GM12878 (cell line): ENCODE measurements at regions not wholly inside any gene's neighbourhood (a gene's known extent, or its start where the extent isn't known, plus 50 kb on each side); places are given as distances from the start of the nearest gene placed in this dataset.

Experiments used
- ATAC-seq: fragments of 200-7000 bp; cut with Tn5 transposase; 3 replicates; pipeline ENCODE4 v1.9.1; 2020; ENCODE audit warnings: mild to moderate bottlenecking, moderate library complexity
- BruUV-seq: library from RNA; stranded (reverse); fragments of 400-500 nt; replicated peaks from 2 replicates; lab custom pipeline; 2021; lab: Mats Ljungman, UMichigan
- CTCF ChIA-PET: fragments of 300-600 bp; sonication (Branson Sonifier 250); formaldehyde crosslinking; extraction: SDS; loops from one replicate; lab custom pipeline; 2021; ENCODE audit warnings: inconsistent platforms; lab: Yijun Ruan, JAX
- POLR2A ChIA-PET: fragments of 350-600 bp; formaldehyde crosslinking; extraction: SDS; loops from one replicate; lab custom pipeline; 2021; ENCODE audit warnings: inconsistent platforms; lab: Charles Lee
- RAD21 ChIA-PET: fragments of 300-600 bp; sonication (Branson Sonifier 250); formaldehyde crosslinking; loops from one replicate; lab custom pipeline; 2023; ENCODE audit warnings: antibody characterized with exemption; ENCODE audit not compliant: unreplicated experiment; lab: Charles Lee
- SMC1A ChIA-PET: fragments of 300-600 bp; sonication (Branson Sonifier 250); formaldehyde crosslinking; loops from one replicate; lab custom pipeline; 2023; ENCODE audit not compliant: unreplicated experiment, uncharacterized antibody; lab: Charles Lee
- DNase-seq: peaks from one replicate; pipeline ENCODE4 v3.0.0-alpha.2; 2011; ENCODE audit warnings: low read depth, low spot score
- FAIRE-seq: peaks from 3 replicates; lab custom pipeline; 2011; peaks lifted over from hg19 to GRCh38; lab: Jason Lieb, UNC
- H2AFZ ChIP-seq: 2 replicates; pipeline ENCODE4 v1.6.0; 2011; ENCODE audit warnings: low read depth, low read length, control low read depth; ENCODE audit not compliant: control insufficient read depth
- H3K27ac ChIP-seq: 2 replicates; pipeline ENCODE4 v1.5.1; 2011; ENCODE audit warnings: control low read depth; ENCODE audit not compliant: control insufficient read depth, insufficient read depth
- H3K27me3 ChIP-seq, 2 experiments: replicated peaks in 1 of 2; 2 replicates each; pipeline versions ENCODE4 v1.6.0 to v1.6.1; 2011; ENCODE audit warnings: low read length in 1 of 2; ENCODE audit not compliant: control insufficient read depth in 2 of 2, insufficient read depth in 2 of 2
- H3K36me3 ChIP-seq, 2 experiments: 2 replicates each; pipeline ENCODE4 v1.5.1; 2011; ENCODE audit warnings: low read length in 1 of 2; ENCODE audit not compliant: control insufficient read depth in 2 of 2, insufficient read depth in 2 of 2
- H3K4me1 ChIP-seq: 2 replicates; pipeline ENCODE4 v1.6.1; 2011; ENCODE audit warnings: mild to moderate bottlenecking, low read length, moderate library complexity, mixed read lengths; ENCODE audit not compliant: control insufficient read depth, insufficient read depth
- H3K4me2 ChIP-seq: 2 replicates; pipeline ENCODE4 v1.6.0; 2011; ENCODE audit warnings: control low read depth; ENCODE audit not compliant: control insufficient read depth, insufficient read depth
- H3K4me3 ChIP-seq: fragments of 200-600 bp; sonication (generic); 2 replicates; pipeline ENCODE4 v1.5.1; 2016
- H3K79me2 ChIP-seq: 2 replicates; pipeline ENCODE4 v1.6.0; 2011; ENCODE audit warnings: low read length; ENCODE audit not compliant: control insufficient read depth, insufficient read depth
- H3K9ac ChIP-seq: 2 replicates; pipeline ENCODE4 v1.8.0; 2011; ENCODE audit warnings: low read length, control low read depth, mixed read lengths; ENCODE audit not compliant: control insufficient read depth, insufficient read depth
- H3K9me3 ChIP-seq: replicated peaks from 3 replicates; pipeline ENCODE4 v1.5.1; 2011; ENCODE audit warnings: mild to moderate bottlenecking, low read length; ENCODE audit not compliant: control insufficient read depth, insufficient read depth
- H4K20me1 ChIP-seq: 2 replicates; pipeline ENCODE4 v1.6.0; 2011; ENCODE audit not compliant: control insufficient read depth, insufficient read depth
- BCL11A ChIP-seq: IDR thresholded peaks from 2 replicates; pipeline ENCODE4 v1.6.1; 2011; ENCODE audit warnings: low read depth, low read length
- CEBPB ChIP-seq, 2 experiments: fragments of 150-350 bp in 1 of 2; IDR thresholded peaks; 2 replicates each; pipeline ENCODE4 v1.6.1; 2012 to 2014; ENCODE audit warnings: low read depth in 2 of 2, low read length in 2 of 2, borderline replicate concordance in 1 of 2, inconsistent platforms in 1 of 2
- CTCF ChIP-seq, 3 experiments: IDR thresholded peaks in 2 of 3; conservative IDR thresholded peaks in 1 of 3; 2 replicates each; pipeline ENCODE4 v1.5.1; 2011; ENCODE audit warnings: low read depth in 3 of 3, low read length in 3 of 3, mild to moderate bottlenecking in 3 of 3, control low read depth in 2 of 3, moderate library complexity in 2 of 3, inconsistent platforms in 1 of 3, mixed read lengths in 1 of 3; ENCODE audit not compliant: control insufficient read depth in 2 of 3, insufficient read depth in 1 of 3; ENCODE audit errors: extremely low read depth in 1 of 3
- FOXK2 ChIP-seq: fragments of 450-650 bp; IDR thresholded peaks from 2 replicates; pipeline ENCODE4 v1.6.1; 2017; ENCODE audit warnings: mild to moderate bottlenecking, moderate library complexity
- GABPA ChIP-seq: IDR thresholded peaks from 2 replicates; pipeline ENCODE4 v1.6.1; 2014; ENCODE audit warnings: antibody characterized with exemption, low read depth, mild to moderate bottlenecking, inconsistent platforms
- KDM1A ChIP-seq: fragments of 200-600 bp; sonication (generic); IDR thresholded peaks from 2 replicates; pipeline ENCODE4 v1.6.1; 2016; ENCODE audit warnings: borderline replicate concordance
- KLF5 ChIP-seq: fragments of 450-650 bp; IDR thresholded peaks from 2 replicates; pipeline ENCODE4 v1.6.1; 2014; ENCODE audit warnings: mild to moderate bottlenecking; ENCODE audit not compliant: partially characterized antibody
- NFYA ChIP-seq: IDR thresholded peaks from 2 replicates; pipeline ENCODE4 v1.6.1; 2011; ENCODE audit warnings: low read depth, mild to moderate bottlenecking, low read length, improper control_type of control experiment, borderline replicate concordance
- PAX5 ChIP-seq: IDR thresholded peaks from 2 replicates; pipeline ENCODE4 v1.6.1; 2011; ENCODE audit warnings: low read depth, low read length, borderline replicate concordance
- RB1 ChIP-seq: fragments of 450-650 bp; formaldehyde crosslinking; IDR thresholded peaks from 2 replicates; pipeline ENCODE4 v1.6.1; 2017; ENCODE audit warnings: mild to moderate bottlenecking, borderline replicate concordance
- RFX5 ChIP-seq: IDR thresholded peaks from 2 replicates; pipeline ENCODE4 v1.6.1; 2011; ENCODE audit warnings: low read depth, low read length, improper control_type of control experiment
- SMAD1 ChIP-seq: fragments of 450-650 bp; IDR thresholded peaks from 2 replicates; pipeline ENCODE4 v1.6.1; 2018; ENCODE audit warnings: mild to moderate bottlenecking, low read depth; ENCODE audit not compliant: partially characterized antibody
- SUZ12 ChIP-seq: fragments of 200-600 bp; sonication (generic); IDR thresholded peaks from one replicate; pipeline ENCODE4 v1.6.1; 2018; ENCODE audit warnings: antibody characterized with exemption, mild to moderate bottlenecking; ENCODE audit not compliant: unreplicated experiment
- TCF3 ChIP-seq: IDR thresholded peaks from 2 replicates; pipeline ENCODE4 v1.6.1; 2012; ENCODE audit warnings: low read depth, mild to moderate bottlenecking, low read length, borderline replicate concordance; ENCODE audit not compliant: insufficient read depth
- USF2 ChIP-seq: IDR thresholded peaks from 2 replicates; pipeline ENCODE4 v1.6.1; 2011; ENCODE audit warnings: low read depth, low read length, improper control_type of control experiment, borderline replicate concordance
- WGBS: methylation state at CpG from one replicate; pipeline ENCODE4 v1.1.6; 2016; ENCODE audit warnings: low lambda C conversion rate; ENCODE audit not compliant: insufficient replicate concordance, insufficient coverage; ENCODE audit errors: missing lambda C conversion rate; 5-methylcytosine and 5-hydroxymethylcytosine counted together
- in situ Hi-C: fragments of 300-500 bp; cut with MboI; formaldehyde crosslinking; loops from 9 replicates; pipeline ENCODE4 v1.14.3; 2018; ENCODE audit warnings: mixed read lengths
- intact Hi-C: fragments of 100-400 bp; cut with micrococcal nuclease; formaldehyde crosslinking; loops from one replicate; pipeline ENCODE4 v1.14.2; 2022; ENCODE audit not compliant: unreplicated experiment

DNA sequence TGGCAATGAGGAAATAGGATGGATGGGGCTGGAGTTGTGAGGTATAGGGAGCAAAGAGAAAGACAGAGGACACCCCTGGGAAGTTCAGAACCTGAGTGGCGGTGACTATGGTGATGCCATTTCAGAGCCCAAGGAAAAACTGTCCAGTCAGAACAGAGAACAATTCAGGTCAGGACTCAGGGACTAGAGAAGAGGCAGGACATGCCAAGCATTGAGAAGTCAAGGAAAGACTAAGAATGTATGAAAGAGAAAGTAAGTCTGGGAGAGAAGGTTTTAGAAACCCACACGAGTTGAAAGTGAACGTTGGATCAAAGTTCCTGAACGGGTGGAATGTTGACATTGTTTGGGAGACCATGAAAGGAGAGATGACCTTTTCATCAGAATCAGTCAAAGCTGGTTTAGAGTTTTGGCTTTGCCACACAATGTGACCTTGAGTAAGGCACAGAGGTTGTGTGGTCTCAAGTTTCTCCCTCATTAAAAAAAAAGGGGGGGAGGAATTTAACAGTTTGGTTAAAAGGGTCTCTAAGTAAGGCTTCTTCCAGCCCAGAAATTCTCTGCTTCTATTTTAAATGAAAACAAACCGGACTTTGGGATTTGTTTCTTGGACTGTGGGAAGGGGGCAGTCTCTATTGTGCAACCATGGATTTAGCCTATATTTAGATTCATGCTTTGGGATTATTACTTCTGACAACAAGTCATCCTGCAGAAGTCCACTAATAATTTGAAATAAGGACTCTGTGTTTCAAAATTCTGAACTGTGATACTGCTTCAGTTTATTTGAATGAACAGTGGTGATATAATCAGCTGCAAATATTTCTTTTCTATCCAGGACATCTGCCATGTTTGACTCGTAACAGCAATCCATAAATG lies 315.9 kb upstream of the TBL1XR1 start:
- 47% methylated on average over 6 of the region's 6 CpGs for WGBS
- Histone ChIP-seq H3K36me3 (no peaks in the 10 kb centered on the region), H3K27me3 (no peaks in the 10 kb centered on the region), H3K79me2 (no peaks in the 10 kb centered on the region), H3K27ac (no peak overlapping the region), H2AFZ (no peak overlapping the region), H3K9ac (no peak overlapping the region), H4K20me1 (no peaks in the 10 kb centered on the region), H3K4me3 (no peak overlapping the region), H3K9me3 (no peaks in the 10 kb centered on the region), H3K4me2 (no peak overlapping the region), H3K4me1 (no peaks in the 10 kb centered on the region)
- TF ChIP-seq SUZ12 (no peak), KDM1A (no peak), USF2 (no peak), PAX5 (no peak), RFX5 (no peak), GABPA (no peak), BCL11A (no peak), CTCF (IDR thresholded peaks at IDR 0.05 in 2 of 3, conservative IDR thresholded peaks at IDR 0.05 in 1 of 3; ENCODE audit: control insufficient read depth in 2 of 3, extremely low read depth in 1 of 3, insufficient read depth in 1 of 3, low read depth in 3 of 3, low read length in 3 of 3) (no peak), NFYA (no peak), CEBPB (IDR thresholded peaks at IDR 0.05; ENCODE audit: borderline replicate concordance in 1 of 2, low read depth in 2 of 2, low read length in 2 of 2) (no peak), KLF5 (no peak), RB1 (no peak), FOXK2 (no peak), TCF3 (no peak), SMAD1 (no peak)
- in situ Hi-C loops (no loop called here), intact Hi-C loops (no loop called here)
- no peak for FAIRE-seq
- ATAC-seq, result no peak
- RAD21 ChIA-PET, result no interaction called here
- DNase-seq, result no peak
- BruUV-seq, result no TSS peak
- POLR2A ChIA-PET, result no interaction called here
- SMC1A ChIA-PET, result interaction anchor here (0.6 kb wide), 1 partner anchor 232 kb away, joined by 3 read pairs; no protein-coding TSS in a partner anchor
- CTCF ChIA-PET, result no interaction called here
